Mucosa of descending colon (tissue), 3 donors: ENCODE measurements at regions not wholly inside any gene's neighbourhood (a gene's known extent, or its start where the extent isn't known, plus 50 kb on each side); places are given as distances from the start of the nearest gene placed in this dataset.

Experiments
- ATAC-seq: fragments of 200-7000 bp; cut with Tn5 transposase; one replicate; pipeline ENCODE4 v1.9.1; 2020; ENCODE audit warnings: mild to moderate bottlenecking, moderate library complexity
- DNase-seq, 3 donors: peaks; one replicate each; pipeline ENCODE4 v3.0.0-alpha.2; 2020
- H3K36me3 ChIP-seq: fragments of 200-600 bp; one replicate; pipeline ENCODE4 v1.8.0; 2021; ENCODE audit warnings: low read depth, mild to moderate bottlenecking
- H3K4me1 ChIP-seq: fragments of 200-600 bp; one replicate; pipeline ENCODE4 v1.8.0; 2021; ENCODE audit warnings: low read depth, mild to moderate bottlenecking
- H3K4me3 ChIP-seq: fragments of 200-600 bp; one replicate; pipeline ENCODE4 v1.8.0; 2021; ENCODE audit warnings: mild to moderate bottlenecking
- H3K9me3 ChIP-seq: fragments of 200-600 bp; one replicate; pipeline ENCODE4 v1.8.0; 2021; ENCODE audit warnings: mild to moderate bottlenecking
- CTCF ChIP-seq: fragments of 200-600 bp; IDR thresholded peaks from one replicate; pipeline ENCODE4 v1.8.0; 2022; ENCODE audit warnings: antibody characterized with exemption, mild to moderate bottlenecking
- intact Hi-C, 2 donors: fragments of 100-400 bp; cut with DNase I in 1 of 2; cut with micrococcal nuclease in 1 of 2; formaldehyde crosslinking; loops; one replicate each; pipeline versions ENCODE4 v1.11.0 to v1.11.1; 2022; cut with DNase I, micrococcal nuclease
- donor health status: DM: no; HTN: no; CAD: no; lungs with moderate emphysema.
- donor health status: DM: no; HTN: no; CAD: no.
- donor health status: DM: no; HTN: yes; CAD: no.

- peaks cover 6% of the 10 kb centered on the region for H3K4me1 ChIP-seq
- H3K4me3 ChIP-seq = no peak overlapping the region
- no peaks in the 10 kb centered on the region for H3K9me3 ChIP-seq
- H3K36me3 ChIP-seq = no peaks in the 10 kb centered on the region
- TF ChIP-seq CTCF = no peak
- intact Hi-C loops = loop anchor here in 1 of 2 donors (5.0 kb wide), 1 partner anchor 81 kb away; no protein-coding TSS in a partner anchor
- ATAC-seq (peak; percentile 44), DNase-seq (no peak)
Measured at GRCh38 chrX:39161611-39162255, 360.5 kb downstream of the MID1IP1 start.

GRCh38 chrX:39162322-39162735 is 361.1 kb downstream of the MID1IP1 start:
- no peak overlapping the region for H3K4me3 ChIP-seq

GRCh38 chrX:39163581-39164126 is 362.4 kb downstream of the MID1IP1 start:
- no peak overlapping the region for H3K4me3 ChIP-seq
- no peaks in the 10 kb centered on the region for H3K36me3 ChIP-seq
- DNase-seq (no peak), ATAC-seq (no peak)
- no peak for TF ChIP-seq CTCF
- intact Hi-C loops = loop anchor here in 1 of 2 donors (5.0 kb wide), 1 partner anchor 79 kb away; no protein-coding TSS in a partner anchor
- H3K9me3 ChIP-seq = no peaks in the 10 kb centered on the region
- peaks cover 6% of the 10 kb centered on the region for H3K4me1 ChIP-seq

More at GRCh38 chrX:39162322-39162735, 361.1 kb downstream of the MID1IP1 start:
- Histone ChIP-seq H3K4me1 (peaks cover 6% of the 10 kb centered on the region), H3K9me3 (no peaks in the 10 kb centered on the region), H3K36me3 (no peaks in the 10 kb centered on the region)
- ATAC-seq = peak; percentile 82
- TF ChIP-seq CTCF = no peak
- intact Hi-C loops = loop anchor here in 1 of 2 donors (5.0 kb wide), 1 partner anchor 80 kb away; no protein-coding TSS in a partner anchor
- DNase-seq = peak; percentile 53 to 76 (median 73)

- Histone ChIP-seq H3K36me3 (no peaks in the 10 kb centered on the region), H3K9me3 (no peaks in the 10 kb centered on the region), H3K4me1 (peaks cover 6% of the 10 kb centered on the region), H3K4me3 (no peak overlapping the region)
- ATAC-seq (no peak), DNase-seq (no peak)
- no peak for TF ChIP-seq CTCF
- intact Hi-C loops = loop anchor here in 1 of 2 donors (5.0 kb wide), 1 partner anchor 78 kb away; no protein-coding TSS in a partner anchor
Measured at GRCh38 chrX:39164212-39164611, 363.0 kb downstream of the MID1IP1 start.

- TF ChIP-seq CTCF = no peak
- ATAC-seq = no peak
- intact Hi-C loops = no loop called here
- H3K9me3 ChIP-seq = no peaks in the 10 kb centered on the region
- H3K4me1 ChIP-seq = peaks cover 6% of the 10 kb centered on the region
- no peaks in the 10 kb centered on the region for H3K36me3 ChIP-seq
- no peak overlapping the region for H3K4me3 ChIP-seq
- no peak for DNase-seq
Measured at GRCh38 chrX:39165185-39165584, 363.9 kb downstream of the MID1IP1 start.
